ENCODE measurements at regions not wholly inside any gene's neighbourhood (a gene's known extent, or its start where the extent isn't known, plus 50 kb on each side); places are given as distances from the start of the nearest gene placed in this dataset.

- TF ChIP-seq, protein P1, sequence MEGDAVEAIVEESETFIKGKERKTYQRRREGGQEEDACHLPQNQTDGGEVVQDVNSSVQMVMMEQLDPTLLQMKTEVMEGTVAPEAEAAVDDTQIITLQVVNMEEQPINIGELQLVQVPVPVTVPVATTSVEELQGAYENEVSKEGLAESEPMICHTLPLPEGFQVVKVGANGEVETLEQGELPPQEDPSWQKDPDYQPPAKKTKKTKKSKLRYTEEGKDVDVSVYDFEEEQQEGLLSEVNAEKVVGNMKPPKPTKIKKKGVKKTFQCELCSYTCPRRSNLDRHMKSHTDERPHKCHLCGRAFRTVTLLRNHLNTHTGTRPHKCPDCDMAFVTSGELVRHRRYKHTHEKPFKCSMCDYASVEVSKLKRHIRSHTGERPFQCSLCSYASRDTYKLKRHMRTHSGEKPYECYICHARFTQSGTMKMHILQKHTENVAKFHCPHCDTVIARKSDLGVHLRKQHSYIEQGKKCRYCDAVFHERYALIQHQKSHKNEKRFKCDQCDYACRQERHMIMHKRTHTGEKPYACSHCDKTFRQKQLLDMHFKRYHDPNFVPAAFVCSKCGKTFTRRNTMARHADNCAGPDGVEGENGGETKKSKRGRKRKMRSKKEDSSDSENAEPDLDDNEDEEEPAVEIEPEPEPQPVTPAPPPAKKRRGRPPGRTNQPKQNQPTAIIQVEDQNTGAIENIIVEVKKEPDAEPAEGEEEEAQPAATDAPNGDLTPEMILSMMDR (IDR thresholded peaks at IDR 0.05; ENCODE audit: low read depth, low read length) = no peak
- TF ChIP-seq EZH2phosphoT487 (IDR thresholded peaks at IDR 0.05; ENCODE audit: low read depth) = no peak
Measured at GRCh38 chr16:85312642-85313525, 200.6 kb upstream of the CIBAR2 start.
